Calu3 (cell line): ENCODE measurements at regions not wholly inside any gene's neighbourhood (a gene's known extent, or its start where the extent isn't known, plus 50 kb on each side); places are given as distances from the start of the nearest gene placed in this dataset.

Experiments used
- BruUV-seq: library from RNA; stranded (reverse); fragments of 400-500 nt; replicated peaks from 2 replicates; lab custom pipeline; 2021; lab: Mats Ljungman, UMichigan
- CTCF ChIA-PET: fragments of 300-600 bp; sonication (Branson Sonifier 250); formaldehyde crosslinking; loops from one replicate; lab custom pipeline; 2022; ENCODE audit warnings: antibody characterized with exemption; lab: Charles Lee
- DNase-seq: peaks from one replicate; pipeline ENCODE4 v3.0.0; 2022
- H3K27ac Mint-ChIP-seq: one replicate; pipeline ENCODE4 v1.8.0; 2022; ENCODE audit warnings: mixed read lengths; ENCODE audit not compliant: unreplicated experiment
- H3K27me3 Mint-ChIP-seq: one replicate; pipeline ENCODE4 v1.8.0; 2022; ENCODE audit warnings: mixed read lengths; ENCODE audit not compliant: unreplicated experiment
- H3K36me3 Mint-ChIP-seq: one replicate; pipeline ENCODE4 v1.8.0; 2022; ENCODE audit warnings: mild to moderate bottlenecking, moderate library complexity, mixed read lengths; ENCODE audit not compliant: insufficient read depth, unreplicated experiment
- H3K4me1 Mint-ChIP-seq: one replicate; pipeline ENCODE4 v1.8.0; 2022; ENCODE audit warnings: mild to moderate bottlenecking, low read depth, mixed read lengths; ENCODE audit not compliant: unreplicated experiment
- H3K4me3 Mint-ChIP-seq: one replicate; pipeline ENCODE4 v1.8.0; 2022; ENCODE audit warnings: mild to moderate bottlenecking, low read depth, moderate library complexity, mixed read lengths; ENCODE audit not compliant: unreplicated experiment
- H3K9me3 Mint-ChIP-seq: one replicate; pipeline ENCODE4 v1.8.0; 2022; ENCODE audit warnings: low read depth, mixed read lengths; ENCODE audit not compliant: unreplicated experiment
- CTCF ChIP-seq: fragments of 200-600 bp; IDR thresholded peaks from one replicate; pipeline ENCODE4 v1.8.0; 2022; ENCODE audit warnings: antibody characterized with exemption; ENCODE audit not compliant: unreplicated experiment
- intact Hi-C: fragments of 100-400 bp; cut with micrococcal nuclease; formaldehyde crosslinking; loops from one replicate; pipeline ENCODE4 v1.10.0; 2022; ENCODE audit not compliant: unreplicated experiment

GRCh38 chr2:142725386-142725785, 152.1 kb upstream of the KYNU start:
- BruUV-seq, result no TSS peak
- no peaks in the 10 kb centered on the region for H3K4me1 Mint-ChIP-seq
- no peaks in the 10 kb centered on the region for H3K27me3 Mint-ChIP-seq
- intact Hi-C loops, result no loop called here
- no peak for DNase-seq
- CTCF ChIA-PET, result no interaction called here
- no peak overlapping the region for H3K4me3 Mint-ChIP-seq
- H3K27ac Mint-ChIP-seq, result no peak overlapping the region
- peaks cover 5% of the 10 kb centered on the region for H3K9me3 Mint-ChIP-seq
- H3K36me3 Mint-ChIP-seq, result no peaks in the 10 kb centered on the region
- no peak for TF ChIP-seq CTCF

- Mint-ChIP-seq H3K27ac (no peak overlapping the region), H3K36me3 (no peaks in the 10 kb centered on the region), H3K4me1 (no peaks in the 10 kb centered on the region), H3K27me3 (no peaks in the 10 kb centered on the region), H3K9me3 (peaks cover 5% of the 10 kb centered on the region), H3K4me3 (no peak overlapping the region)
- intact Hi-C loops, result no loop called here
- no peak for TF ChIP-seq CTCF
- no TSS peak for BruUV-seq
- CTCF ChIA-PET, result no interaction called here
- DNase-seq, result no peak
Observed at GRCh38 chr2:142724713-142725349, 152.6 kb upstream of the KYNU start.

GRCh38 chr2:142724186-142724585, 153.3 kb upstream of the KYNU start:
- no TSS peak for BruUV-seq
- CTCF ChIA-PET, result no interaction called here

GRCh38 chr2:142723236-142723635, 154.2 kb upstream of the KYNU start:
- no TSS peak for BruUV-seq
- intact Hi-C loops, result no loop called here
- no peaks in the 10 kb centered on the region for H3K4me1 Mint-ChIP-seq
- no peak for TF ChIP-seq CTCF
- no peak overlapping the region for H3K27ac Mint-ChIP-seq
- no peaks in the 10 kb centered on the region for H3K36me3 Mint-ChIP-seq
- no peaks in the 10 kb centered on the region for H3K27me3 Mint-ChIP-seq
- CTCF ChIA-PET, result no interaction called here
- DNase-seq, result no peak
- no peak overlapping the region for H3K4me3 Mint-ChIP-seq
- no peaks in the 10 kb centered on the region for H3K9me3 Mint-ChIP-seq

More at GRCh38 chr2:142724186-142724585, 153.3 kb upstream of the KYNU start:
- no peak overlapping the region for H3K4me3 Mint-ChIP-seq
- H3K9me3 Mint-ChIP-seq, result peaks cover 3% of the 10 kb centered on the region
- TF ChIP-seq CTCF, result no peak
- no peak for DNase-seq
- no peaks in the 10 kb centered on the region for H3K4me1 Mint-ChIP-seq
- no peaks in the 10 kb centered on the region for H3K36me3 Mint-ChIP-seq
- no peak overlapping the region for H3K27ac Mint-ChIP-seq
- intact Hi-C loops, result no loop called here
- no peaks in the 10 kb centered on the region for H3K27me3 Mint-ChIP-seq
